ENCODE measurements at regions not wholly inside any gene's neighbourhood (a gene's known extent, or its start where the extent isn't known, plus 50 kb on each side); places are given as distances from the start of the nearest gene placed in this dataset.

DNA sequence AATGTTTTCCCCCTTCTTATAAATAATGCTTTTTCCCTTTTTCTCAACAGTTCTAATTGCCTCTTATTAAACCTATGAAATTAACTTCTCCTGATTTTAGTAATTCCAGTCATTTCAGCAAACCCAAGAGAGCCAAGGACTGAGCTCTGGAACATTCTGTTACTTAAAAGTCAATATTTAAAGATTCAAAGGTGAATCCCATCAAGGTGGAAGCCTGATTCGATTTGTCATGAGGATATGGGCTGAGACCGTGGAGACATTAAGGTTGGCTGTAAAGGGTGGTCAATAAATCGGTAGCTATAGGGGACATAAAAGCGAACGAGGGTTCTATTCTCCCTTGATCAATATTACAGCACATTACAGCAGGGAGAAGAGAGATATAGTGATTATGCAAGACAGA is 66.6 kb upstream of the NELL2 start:
- no peaks in the 10 kb centered on the region for H3K79me2 ChIP-seq (ENCODE audit: insufficient read depth, low read length)
- H3K9ac ChIP-seq (ENCODE audit: extremely low read depth, insufficient read length, low read length), result no peak overlapping the region
- no peak overlapping the region for H4K5ac ChIP-seq (ENCODE audit: insufficient read length, low read depth, low read length)
- H3K4ac ChIP-seq (ENCODE audit: low read depth, low read length), result no peak overlapping the region
- H3K56ac ChIP-seq (ENCODE audit: insufficient read length, low read depth, low read length), result no peak overlapping the region
- peaks cover 12 to 14% of the 10 kb centered on the region in 2 experiments for H3K4me1 Mint-ChIP-seq
- no peak for DNase-seq
- H2BK120ac ChIP-seq (ENCODE audit: low read depth, low read length, poor library complexity, severe bottlenecking), result no peak overlapping the region
- H3K23me2 ChIP-seq (ENCODE audit: insufficient read length, low read depth, low read length, poor library complexity, severe bottlenecking), result no peaks in the 10 kb centered on the region
- peaks cover 3 to 5% of the 10 kb centered on the region in 2 experiments; a peak in 4 of 5 replicates for H3K9me3 Mint-ChIP-seq
- no peaks in the 10 kb centered on the region for H3K27me3 Mint-ChIP-seq (ENCODE audit: low read depth)
- H4K20me1 ChIP-seq (ENCODE audit: control insufficient read depth, insufficient read depth, insufficient read length), result no peaks in the 10 kb centered on the region
- H3K27ac ChIP-seq (ENCODE audit: insufficient read length, low read depth, low read length), result no peak overlapping the region
- WGBS (ENCODE audit: extremely low coverage, insufficient read length, low lambda C conversion rate), result no CpG with 5 or more reads among the region's 5 CpGs
- H3K36me3 Mint-ChIP-seq (ENCODE audit: insufficient read depth in 1 of 3, low read depth in 3 of 3), result peaks cover 0 to 2% (median 2%) of the 10 kb centered on the region in 3 experiments; a peak in 2 of 7 replicates
- H3K18ac ChIP-seq (ENCODE audit: insufficient read length, low read depth, low read length), result no peak overlapping the region
- no peaks in the 10 kb centered on the region for H3K79me1 ChIP-seq (ENCODE audit: insufficient read depth, low read depth, low read length, poor library complexity, severe bottlenecking)
- no peak overlapping the region for H3K14ac ChIP-seq (ENCODE audit: insufficient read depth, low read length)
- no peaks in the 10 kb centered on the region for H3K4me1 ChIP-seq (ENCODE audit: insufficient read depth, low read length)
- no peak overlapping the region for H2BK12ac ChIP-seq (ENCODE audit: insufficient read length, low read depth, low read length)
- no peak overlapping the region for H2AK5ac ChIP-seq (ENCODE audit: insufficient read length, low read length)
- no peak overlapping the region for H2BK5ac ChIP-seq (ENCODE audit: insufficient read length, low read length)
- no peaks in the 10 kb centered on the region for H3K9me3 ChIP-seq (ENCODE audit: control insufficient read depth, low read depth, low read length)
- H2BK15ac ChIP-seq (ENCODE audit: low read depth, low read length), result no peak overlapping the region
- H3K27me3 ChIP-seq (ENCODE audit: insufficient read depth, low read length), result no peaks in the 10 kb centered on the region
- no peak overlapping the region for H4K91ac ChIP-seq (ENCODE audit: insufficient read length, low read depth, low read length)
- H3K23ac ChIP-seq (ENCODE audit: insufficient read length, low read depth, low read length), result no peak overlapping the region
- no peak overlapping the region for H3K4me3 Mint-ChIP-seq
- no peak overlapping the region for H4K8ac ChIP-seq (replicated peaks; ENCODE audit: insufficient read length, low read depth, low read length)
- TF ChIP-seq, protein P1, sequence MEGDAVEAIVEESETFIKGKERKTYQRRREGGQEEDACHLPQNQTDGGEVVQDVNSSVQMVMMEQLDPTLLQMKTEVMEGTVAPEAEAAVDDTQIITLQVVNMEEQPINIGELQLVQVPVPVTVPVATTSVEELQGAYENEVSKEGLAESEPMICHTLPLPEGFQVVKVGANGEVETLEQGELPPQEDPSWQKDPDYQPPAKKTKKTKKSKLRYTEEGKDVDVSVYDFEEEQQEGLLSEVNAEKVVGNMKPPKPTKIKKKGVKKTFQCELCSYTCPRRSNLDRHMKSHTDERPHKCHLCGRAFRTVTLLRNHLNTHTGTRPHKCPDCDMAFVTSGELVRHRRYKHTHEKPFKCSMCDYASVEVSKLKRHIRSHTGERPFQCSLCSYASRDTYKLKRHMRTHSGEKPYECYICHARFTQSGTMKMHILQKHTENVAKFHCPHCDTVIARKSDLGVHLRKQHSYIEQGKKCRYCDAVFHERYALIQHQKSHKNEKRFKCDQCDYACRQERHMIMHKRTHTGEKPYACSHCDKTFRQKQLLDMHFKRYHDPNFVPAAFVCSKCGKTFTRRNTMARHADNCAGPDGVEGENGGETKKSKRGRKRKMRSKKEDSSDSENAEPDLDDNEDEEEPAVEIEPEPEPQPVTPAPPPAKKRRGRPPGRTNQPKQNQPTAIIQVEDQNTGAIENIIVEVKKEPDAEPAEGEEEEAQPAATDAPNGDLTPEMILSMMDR (conservative IDR thresholded peaks at IDR 0.05), result no peak
- H2BK20ac ChIP-seq (ENCODE audit: low read depth, low read length, poor library complexity, severe bottlenecking), result no peak overlapping the region
- no peak overlapping the region for H3K27ac Mint-ChIP-seq
- no peak overlapping the region for H3K4me2 ChIP-seq (ENCODE audit: insufficient read depth, insufficient read length, low read length)
- no peak overlapping the region for H3T11ph ChIP-seq (ENCODE audit: low read length)
- no peak overlapping the region for H2AFZ ChIP-seq (ENCODE audit: low read length)
